Skin of body (tissue), 1 donor: ENCODE measurements at regions not wholly inside any gene's neighbourhood (a gene's known extent, or its start where the extent isn't known, plus 50 kb on each side); places are given as distances from the start of the nearest gene placed in this dataset.
A peak's percentile ranks its signal among the peaks of the same experiment; 100 is the strongest.

Experiments
- DNase-seq: peaks from one replicate; lab custom pipeline; 2025; lab: John Stamatoyannopoulos, UW

- DNase-seq = no peak
These were observed 91.5 kb upstream of the SCOC start for GRCh38 chr4:140281828-140282552.

- no peak for DNase-seq
These were observed 95.9 kb upstream of the SCOC start for GRCh38 chr4:140277576-140277975.

DNA sequence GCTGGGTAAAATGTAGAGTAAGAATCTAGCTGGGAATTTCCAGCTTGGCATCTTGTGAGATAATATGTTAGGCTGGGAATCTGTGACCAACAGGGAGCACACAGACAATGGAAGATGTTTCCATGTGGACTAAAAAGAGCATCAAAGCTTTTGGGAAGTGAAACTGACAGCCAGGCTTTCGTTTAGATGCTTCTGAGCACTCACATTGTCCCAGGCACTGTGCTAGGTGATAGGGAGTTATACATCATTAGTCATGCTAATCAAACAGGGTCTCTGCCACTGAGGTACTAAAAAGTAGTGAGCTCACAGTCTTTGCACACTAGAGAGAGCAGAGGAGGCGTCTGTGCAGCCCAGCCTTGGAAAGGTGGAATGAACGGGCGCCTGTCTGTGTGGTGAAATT is 101.9 kb upstream of the SCOC start:
- DNase-seq = no peak

GRCh38 chr4:140269369-140269768 is 104.1 kb upstream of the SCOC start:
- no peak for DNase-seq

GRCh38 chr4:140268186-140268841 is 105.1 kb upstream of the SCOC start:
- no peak for DNase-seq

GRCh38 chr4:140267576-140267975 is 105.9 kb upstream of the SCOC start:
- no peak for DNase-seq

- no peak for DNase-seq
These were observed 106.4 kb upstream of the SCOC start for GRCh38 chr4:140266958-140267568.

DNA sequence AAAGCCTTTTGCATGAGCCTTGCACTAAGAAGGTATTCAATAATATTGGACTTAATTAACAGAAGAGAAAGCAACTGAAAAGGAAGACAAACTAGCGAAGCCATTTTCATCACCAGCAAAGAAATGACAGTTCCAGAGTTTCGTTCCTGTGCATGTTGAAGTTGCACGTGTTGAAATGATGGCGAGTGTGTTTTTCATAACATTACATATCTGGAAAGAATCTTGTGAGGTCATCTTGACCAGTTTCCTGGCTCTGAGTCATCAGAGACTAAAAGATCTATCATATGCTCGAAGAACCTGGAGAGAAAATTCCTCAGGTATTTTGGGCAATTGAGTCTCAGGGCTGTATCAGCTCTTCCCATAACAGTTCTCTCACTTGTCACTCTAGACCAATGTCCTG is 106.2 kb upstream of the MAML3 start:
- DNase-seq = no peak

DNA sequence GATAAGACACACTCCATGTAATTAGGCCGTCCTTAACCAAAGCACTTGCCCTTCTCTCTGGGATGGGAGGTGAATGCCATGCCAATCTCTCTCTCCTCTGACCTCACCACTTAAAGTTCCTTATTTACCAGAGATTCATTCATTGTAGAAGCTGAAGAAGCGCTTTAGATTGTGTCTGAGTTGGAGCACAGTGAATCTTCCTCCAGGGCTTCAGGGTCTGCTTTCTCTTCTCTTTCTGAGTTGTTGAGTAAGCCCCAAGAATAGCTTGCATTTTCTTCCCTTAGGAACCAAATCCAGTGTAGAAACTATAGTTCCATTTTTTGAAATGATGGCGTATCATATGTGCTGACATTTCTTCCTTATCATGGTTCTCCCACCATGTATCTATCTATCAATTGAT is 104.5 kb upstream of the MAML3 start:
- no peak for DNase-seq

DNA sequence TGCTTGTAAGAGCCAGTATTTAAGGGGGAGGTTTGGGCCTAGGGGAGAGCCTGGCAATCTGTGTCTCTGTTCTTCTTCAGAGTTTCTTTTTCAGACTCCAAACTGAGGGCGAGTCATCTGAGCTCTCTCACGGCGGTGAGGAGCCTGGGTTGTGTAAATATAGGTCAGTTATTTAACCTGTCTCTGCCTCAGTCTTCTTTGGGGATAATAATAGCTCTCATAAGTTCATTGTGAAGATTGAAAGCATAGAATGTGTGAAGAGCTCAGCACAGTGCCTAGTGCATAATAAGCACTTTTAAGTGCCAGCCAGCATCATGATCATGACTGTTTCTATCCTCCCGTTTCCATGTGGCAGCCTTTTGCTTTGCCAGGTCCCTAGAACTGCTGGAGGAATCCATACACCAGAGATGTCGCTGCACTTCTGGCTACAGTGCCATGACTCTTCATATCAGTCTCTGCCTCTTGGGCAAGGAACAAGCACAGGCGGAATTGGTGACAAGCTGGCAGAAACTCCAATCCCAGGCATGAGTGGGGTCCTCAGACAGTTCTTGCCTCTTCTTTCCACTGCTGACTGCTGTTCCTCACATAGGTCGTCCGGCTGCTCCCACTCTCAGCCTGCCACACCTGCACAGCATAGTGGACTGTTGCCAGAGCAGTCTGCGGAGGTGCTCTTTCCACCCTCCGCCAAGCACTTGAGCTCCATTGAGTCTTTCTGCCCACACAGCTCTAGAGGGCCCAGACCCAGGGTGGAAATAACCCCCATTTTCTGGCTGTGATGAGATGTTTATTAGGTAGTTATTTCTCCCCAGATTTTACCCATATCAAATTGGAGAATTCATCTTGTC is 103.7 kb upstream of the MAML3 start:
- no peak for DNase-seq

DNA sequence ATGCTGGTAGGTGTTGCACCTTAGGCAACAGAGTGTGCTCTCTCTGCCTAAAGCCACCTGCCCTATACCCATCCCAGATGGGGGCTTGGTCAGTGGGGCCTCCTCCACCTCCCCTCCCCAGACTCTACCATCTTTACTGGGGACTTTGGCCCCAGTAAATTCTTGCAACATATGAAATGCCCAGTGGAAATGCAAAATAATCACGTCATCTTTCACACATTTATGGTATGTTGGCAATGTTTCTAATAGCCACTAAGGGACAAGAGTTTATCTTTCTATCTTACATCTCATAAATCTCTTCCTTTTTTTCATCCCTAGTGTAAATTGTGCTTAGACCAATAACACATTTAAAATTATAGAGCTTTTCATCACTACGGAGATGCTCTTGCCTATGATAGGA is 103.0 kb upstream of the MAML3 start:
- no peak for DNase-seq

GRCh38 chr4:140256335-140256734 is 102.4 kb upstream of the MAML3 start:
- no peak for DNase-seq

GRCh38 chr4:140255927-140256326 is 101.9 kb upstream of the MAML3 start:
- no peak for DNase-seq

DNA sequence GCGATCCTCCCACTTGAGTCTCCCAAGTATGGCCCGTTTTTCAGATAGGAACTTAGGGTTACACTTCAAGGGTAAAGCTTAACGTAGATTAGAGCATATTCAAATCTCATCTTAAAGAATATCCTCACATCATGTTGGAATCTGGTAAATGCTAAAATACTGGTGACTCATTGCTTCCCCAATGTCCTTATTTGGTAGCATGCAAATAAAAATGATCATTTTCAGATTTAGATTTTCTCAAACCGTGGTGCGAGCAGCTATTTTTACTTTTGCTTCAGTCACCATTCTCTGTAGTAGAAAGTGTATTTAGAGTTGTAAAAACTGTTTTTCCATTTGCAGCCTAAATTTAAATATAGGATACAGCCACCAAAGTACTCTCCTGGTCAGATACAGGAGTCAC is 101.5 kb upstream of the MAML3 start:
- DNase-seq = peak; percentile 49

DNA sequence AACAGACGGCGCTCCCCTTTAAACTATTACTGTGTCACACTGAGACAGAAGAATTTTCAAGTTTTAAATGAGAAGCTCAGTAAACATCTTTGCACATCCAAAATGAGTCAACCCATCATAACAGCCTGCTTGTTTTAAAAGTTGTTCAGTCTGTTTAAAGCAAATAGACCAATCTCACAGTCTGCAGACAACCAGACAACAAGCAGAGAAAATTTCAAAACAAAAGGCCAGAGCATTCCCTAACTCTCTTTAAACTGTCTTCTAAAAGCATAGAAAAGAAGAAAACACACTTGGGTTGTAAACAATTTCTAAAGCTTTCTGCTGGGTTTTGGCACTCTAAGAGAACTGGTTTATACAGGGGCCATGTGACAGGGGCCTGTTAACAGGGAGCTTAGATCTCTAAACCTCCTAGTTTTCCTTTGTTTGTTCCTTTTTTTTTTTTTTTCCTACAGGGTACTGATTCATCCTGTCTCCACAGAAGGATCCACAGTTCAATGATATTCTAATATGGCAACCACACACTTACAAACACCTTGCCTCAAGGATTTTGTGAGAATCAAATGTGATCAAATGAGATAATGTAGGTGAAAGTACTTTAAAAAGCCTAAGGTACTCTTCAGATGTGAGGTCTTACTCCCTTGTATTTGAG is 100.8 kb upstream of the MAML3 start:
- no peak for DNase-seq

GRCh38 chr4:140253556-140254027 is 99.6 kb upstream of the MAML3 start:
- no peak for DNase-seq

- DNase-seq = peak; percentile 73
These were observed 99.0 kb upstream of the MAML3 start for GRCh38 chr4:140252742-140253555.

DNA sequence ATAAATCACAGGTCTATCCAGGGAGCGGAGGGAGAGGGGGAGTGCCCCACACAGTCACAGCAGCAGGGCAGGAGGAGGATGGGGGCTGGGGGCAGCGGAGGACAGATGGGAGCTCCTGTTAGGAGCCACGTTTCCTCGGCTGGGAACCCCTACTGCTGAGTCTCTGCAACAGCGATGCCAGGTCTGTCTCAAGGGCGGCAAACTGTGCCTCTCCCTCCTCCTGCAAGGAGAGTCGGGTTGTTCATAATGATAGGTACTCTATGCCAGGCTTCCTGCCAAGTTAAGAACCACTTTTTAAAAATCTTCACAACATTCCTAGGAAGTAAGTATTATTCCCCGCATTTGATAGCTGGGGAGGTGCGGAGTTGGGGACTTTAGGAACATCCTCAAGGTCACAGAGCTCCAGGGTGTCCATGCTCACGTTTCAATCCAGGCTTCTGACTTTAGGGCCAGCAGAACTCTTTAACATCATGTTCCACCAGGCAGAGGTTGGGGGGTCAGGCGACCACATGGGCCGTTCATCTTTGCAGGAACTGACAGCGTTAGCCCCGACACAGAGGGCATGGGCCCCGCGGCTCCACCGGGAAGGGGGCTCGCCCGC is 98.3 kb upstream of the MAML3 start:
- DNase-seq = no peak

- DNase-seq = no peak
These were observed 97.6 kb upstream of the MAML3 start for GRCh38 chr4:140251571-140251970.

- no peak for DNase-seq
These were observed 97.1 kb upstream of the MAML3 start for GRCh38 chr4:140250989-140251552.
